K562 (cell line): ENCODE measurements at regions not wholly inside any gene's neighbourhood (a gene's known extent, or its start where the extent isn't known, plus 50 kb on each side); places are given as distances from the start of the nearest gene placed in this dataset.
"Not testable (repeated sequence)": the region's sequence is repeated elsewhere in the genome, so short reads cannot be mapped to it uniquely, and the experiment has no call there.

ENCODE experiments used
- ATAC-seq: fragments of 200-7000 bp; cut with Tn5 transposase; 3 replicates; pipeline ENCODE4 v1.9.1; 2020; ENCODE audit warnings: moderate library complexity
- BruUV-seq: library from RNA; stranded (reverse); fragments of 400-500 nt; replicated peaks from 2 replicates; lab custom pipeline; 2021; lab: Mats Ljungman, UMichigan
- CTCF ChIA-PET: fragments of 300-600 bp; formaldehyde crosslinking; extraction: SDS; loops from one replicate; lab custom pipeline; 2021; ENCODE audit warnings: low intra/inter-chr PET ratio; lab: Yijun Ruan, JAX
- POLR2A ChIA-PET: fragments of 300-600, 350-650 bp; sonication (Branson Sonifier 250); formaldehyde crosslinking; extraction: SDS; loops from one replicate; lab custom pipeline; 2021; ENCODE audit warnings: antibody characterized with exemption, inconsistent platforms; lab: Yijun Ruan, JAX
- DNase-seq, 4 experiments: peaks; one replicate each; pipeline versions ENCODE4 v3.0.0 to v3.0.0-alpha.2; 2011 to 2018; ENCODE audit warnings: low spot score in 3 of 4, mixed read lengths in 3 of 4; ENCODE audit errors: extremely low read depth in 1 of 4
- FAIRE-seq: peaks from 2 replicates; lab custom pipeline; 2011; peaks lifted over from hg19 to GRCh38; lab: Jason Lieb, UNC
- H2AFZ ChIP-seq: 2 replicates; pipeline ENCODE4 v1.6.0; 2011; ENCODE audit warnings: low read depth, low read length, control low read depth, inconsistent platforms
- H3K27ac ChIP-seq: fragments of 200-600 bp; 3 replicates; pipeline ENCODE4 v1.8.0; 2011; ENCODE audit warnings: low read depth, mild to moderate bottlenecking, control low read depth, inconsistent platforms, low read length, moderate library complexity, mixed read lengths; ENCODE audit errors: extremely low read depth
- H3K27me3 ChIP-seq, 2 experiments: fragments of 300-600 bp in 1 of 2; 2 replicates in 1 of 2; 3 replicates in 1 of 2; pipeline versions ENCODE4 v1.6.0 to v1.8.0; 2011; ENCODE audit warnings: inconsistent platforms in 2 of 2, low read length in 2 of 2, mild to moderate bottlenecking in 1 of 2, mixed read lengths in 1 of 2, moderate library complexity in 1 of 2; ENCODE audit not compliant: control insufficient read depth in 2 of 2, insufficient read depth in 2 of 2
- H3K36me3 ChIP-seq: fragments of 300-600 bp; 3 replicates; pipeline ENCODE4 v1.8.0; 2011; ENCODE audit warnings: mild to moderate bottlenecking, low read length, inconsistent platforms; ENCODE audit not compliant: control insufficient read depth, insufficient read depth
- H3K4me1 ChIP-seq, 2 experiments: fragments of 200-600 bp in 1 of 2; replicated peaks in 1 of 2; 2 replicates in 1 of 2; 3 replicates in 1 of 2; pipeline versions ENCODE4 v1.5.1 to v1.8.0; 2011; ENCODE audit warnings: inconsistent platforms in 2 of 2, low read length in 2 of 2, mild to moderate bottlenecking in 1 of 2, mixed read lengths in 1 of 2, moderate library complexity in 1 of 2; ENCODE audit not compliant: control insufficient read depth in 2 of 2, insufficient read depth in 2 of 2
- H3K4me2 ChIP-seq: 2 replicates; pipeline ENCODE4 v1.6.1; 2011; ENCODE audit warnings: low read length, control low read depth, inconsistent platforms, mixed read lengths; ENCODE audit not compliant: insufficient read depth
- H3K4me3 ChIP-seq: fragments of 200-600 bp; sonication (generic), shearing (Covaris generic); 2 replicates; pipeline ENCODE4 v1.5.1; 2016; ENCODE audit warnings: control low read depth, inconsistent platforms
- H3K79me2 ChIP-seq: fragments of 200-600 bp; 3 replicates; pipeline ENCODE4 v1.8.0; 2011; ENCODE audit warnings: low read length, inconsistent platforms; ENCODE audit not compliant: control insufficient read depth, insufficient read depth
- H3K9ac ChIP-seq, 2 experiments: 2 replicates each; pipeline versions ENCODE4 v1.6.0 to v1.6.1; 2011; ENCODE audit warnings: low read depth in 2 of 2, low read length in 2 of 2, control low read depth in 1 of 2, inconsistent platforms in 1 of 2, mild to moderate bottlenecking in 1 of 2, mixed read lengths in 1 of 2; ENCODE audit not compliant: insufficient read depth in 1 of 2
- H3K9me1 ChIP-seq: one replicate; pipeline ENCODE4 v1.6.0; 2011; ENCODE audit warnings: inconsistent platforms, mild to moderate bottlenecking, low read length, moderate library complexity; ENCODE audit not compliant: control insufficient read depth, insufficient read depth
- H3K9me3 ChIP-seq: replicated peaks from 2 replicates; pipeline ENCODE4 v1.5.1; 2011; ENCODE audit warnings: low read depth, low read length, inconsistent platforms; ENCODE audit not compliant: control insufficient read depth, insufficient read depth
- H4K20me1 ChIP-seq: replicated peaks from 2 replicates; pipeline ENCODE4 v1.6.1; 2011; ENCODE audit warnings: low read length, inconsistent platforms, mixed read lengths; ENCODE audit not compliant: control insufficient read depth, insufficient read depth
- WGBS: fragments of 100-300 bp; shearing (Covaris generic); methylation state at CpG from one replicate; pipeline ENCODE4 v1.1.6; 2016; ENCODE audit warnings: low coverage, mixed read lengths; ENCODE audit not compliant: insufficient coverage; ENCODE audit errors: missing lambda C conversion rate; 5-methylcytosine and 5-hydroxymethylcytosine counted together
- in situ Hi-C: fragments of 300-500 bp; cut with MboI; formaldehyde crosslinking; loops from 4 replicates; pipeline ENCODE4 v1.15.0; 2018; ENCODE audit warnings: inconsistent platforms, mixed read lengths
- intact Hi-C: fragments of 100-400 bp; cut with micrococcal nuclease; formaldehyde crosslinking; loops from 2 replicates; pipeline ENCODE4 v1.14.2; 2022
- TF ChIP-seq, protein P1 (sequence below): fragments of 150-350 bp; IDR thresholded peaks from 2 replicates; pipeline ENCODE4 v1.6.1; 2014; ENCODE audit warnings: low read depth, mild to moderate bottlenecking, low read length, borderline replicate concordance

- TF ChIP-seq, protein P1, sequence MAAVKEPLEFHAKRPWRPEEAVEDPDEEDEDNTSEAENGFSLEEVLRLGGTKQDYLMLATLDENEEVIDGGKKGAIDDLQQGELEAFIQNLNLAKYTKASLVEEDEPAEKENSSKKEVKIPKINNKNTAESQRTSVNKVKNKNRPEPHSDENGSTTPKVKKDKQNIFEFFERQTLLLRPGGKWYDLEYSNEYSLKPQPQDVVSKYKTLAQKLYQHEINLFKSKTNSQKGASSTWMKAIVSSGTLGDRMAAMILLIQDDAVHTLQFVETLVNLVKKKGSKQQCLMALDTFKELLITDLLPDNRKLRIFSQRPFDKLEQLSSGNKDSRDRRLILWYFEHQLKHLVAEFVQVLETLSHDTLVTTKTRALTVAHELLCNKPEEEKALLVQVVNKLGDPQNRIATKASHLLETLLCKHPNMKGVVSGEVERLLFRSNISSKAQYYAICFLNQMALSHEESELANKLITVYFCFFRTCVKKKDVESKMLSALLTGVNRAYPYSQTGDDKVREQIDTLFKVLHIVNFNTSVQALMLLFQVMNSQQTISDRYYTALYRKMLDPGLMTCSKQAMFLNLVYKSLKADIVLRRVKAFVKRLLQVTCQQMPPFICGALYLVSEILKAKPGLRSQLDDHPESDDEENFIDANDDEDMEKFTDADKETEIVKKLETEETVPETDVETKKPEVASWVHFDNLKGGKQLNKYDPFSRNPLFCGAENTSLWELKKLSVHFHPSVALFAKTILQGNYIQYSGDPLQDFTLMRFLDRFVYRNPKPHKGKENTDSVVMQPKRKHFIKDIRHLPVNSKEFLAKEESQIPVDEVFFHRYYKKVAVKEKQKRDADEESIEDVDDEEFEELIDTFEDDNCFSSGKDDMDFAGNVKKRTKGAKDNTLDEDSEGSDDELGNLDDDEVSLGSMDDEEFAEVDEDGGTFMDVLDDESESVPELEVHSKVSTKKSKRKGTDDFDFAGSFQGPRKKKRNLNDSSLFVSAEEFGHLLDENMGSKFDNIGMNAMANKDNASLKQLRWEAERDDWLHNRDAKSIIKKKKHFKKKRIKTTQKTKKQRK, result no peak
- TF ChIP-seq, all 486 proteins: peak for 0
These were observed 242.5 kb downstream of the MYCN start (continued) for GRCh38 chr2:16182841-16183240.

DNA sequence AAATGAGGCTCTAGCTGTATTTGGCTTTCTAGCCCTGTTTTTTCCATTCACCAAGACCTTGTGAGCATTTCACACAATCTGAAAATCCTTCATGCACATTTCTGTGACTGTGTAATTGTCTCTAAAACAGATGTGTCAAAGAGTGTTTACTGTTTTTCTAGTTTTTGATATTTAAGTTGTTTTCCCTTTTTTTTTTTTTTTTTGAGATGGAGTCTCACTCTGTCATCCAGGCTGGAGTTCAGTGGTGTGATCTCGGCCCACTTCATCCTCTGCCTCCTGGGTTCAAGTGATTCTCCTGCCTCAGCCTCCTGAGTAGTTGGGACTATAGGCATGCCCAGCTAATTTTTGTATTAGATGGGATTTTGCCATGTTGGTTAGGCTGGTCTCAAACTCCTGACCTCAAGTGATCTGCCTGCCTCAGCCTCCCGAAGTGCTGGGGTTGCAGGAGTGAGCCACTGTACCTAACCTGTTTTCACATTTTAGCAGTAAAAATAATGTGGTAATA is 242.0 kb downstream of the MYCN start:
- CTCF ChIA-PET, H3K27ac ChIP-seq, ATAC-seq, H3K9ac ChIP-seq, BruUV-seq, FAIRE-seq, POLR2A ChIA-PET, DNase-seq, H3K9me3 ChIP-seq, H3K4me3 ChIP-seq, H3K4me1 ChIP-seq, H3K9me1 ChIP-seq, H3K4me2 ChIP-seq, in situ Hi-C loops, intact Hi-C loops, H4K20me1 ChIP-seq, H2AFZ ChIP-seq, H3K79me2 ChIP-seq, H3K36me3 ChIP-seq: not testable (repeated sequence)
- H3K27me3 ChIP-seq, result peaks cover 0 to 27% of the 10 kb centered on the region in 2 experiments; a peak in 2 of 5 replicates
- WGBS, result 0% methylated on average over 2 of the region's 2 CpGs
